ENCODE measurements at regions not wholly inside any gene's neighbourhood (a gene's known extent, or its start where the extent isn't known, plus 50 kb on each side); places are given as distances from the start of the nearest gene placed in this dataset.
A peak's percentile ranks its signal among the peaks of the same experiment; 100 is the strongest.
"Not testable (repeated sequence)": the region's sequence is repeated elsewhere in the genome, so short reads cannot be mapped to it uniquely, and the experiment has no call there.

GRCh38 chr14:101657372-101657771, 96.1 kb downstream of the DIO3 start:
- no peaks in the 10 kb centered on the region for H3K9me3 Mint-ChIP-seq
- peaks cover 27 to 53% of the 10 kb centered on the region in 2 donors for H3K27me3 Mint-ChIP-seq
- H3K4me1 Mint-ChIP-seq (ENCODE audit: low read depth in 2 of 2): no peaks in the 10 kb centered on the region
- DNase-seq (no peak), ATAC-seq (replicated peaks) (no peak)
- H3K4me3 Mint-ChIP-seq: no peak overlapping the region
- H3K36me3 Mint-ChIP-seq (ENCODE audit: insufficient read depth): no peaks in the 10 kb centered on the region
- H3K27ac Mint-ChIP-seq: no peak overlapping the region

GRCh38 chr14:101665478-101666078, 95.9 kb upstream of the PPP2R5C start:
- ATAC-seq (replicated peaks): no peak
- Mint-ChIP-seq H3K4me3 (no peak overlapping the region), H3K27me3 (peaks cover 35 to 53% of the 10 kb centered on the region in 2 donors), H3K9me3 (peaks cover 0 to 8% of the 10 kb centered on the region in 2 donors), H3K36me3 (ENCODE audit: insufficient read depth) (no peaks in the 10 kb centered on the region), H3K4me1 (ENCODE audit: low read depth in 2 of 2) (no peaks in the 10 kb centered on the region), H3K27ac (no peak overlapping the region)
- no peak for DNase-seq

- DNase-seq (no peak), ATAC-seq (replicated peaks) (no peak)
- Mint-ChIP-seq H3K27ac (no peak overlapping the region), H3K27me3 (peaks cover 36 to 50% of the 10 kb centered on the region in 2 donors), H3K4me1 (ENCODE audit: low read depth in 2 of 2) (no peaks in the 10 kb centered on the region), H3K36me3 (ENCODE audit: insufficient read depth) (no peaks in the 10 kb centered on the region), H3K9me3 (peaks cover 0 to 8% of the 10 kb centered on the region in 2 donors), H3K4me3 (no peak overlapping the region)
Measured at GRCh38 chr14:101666264-101666663, 95.2 kb upstream of the PPP2R5C start.

- Mint-ChIP-seq H3K4me3 (no peak overlapping the region), H3K36me3 (ENCODE audit: insufficient read depth) (no peaks in the 10 kb centered on the region), H3K27ac (no peak overlapping the region), H3K9me3 (peaks cover 0 to 8% of the 10 kb centered on the region in 2 donors), H3K27me3 (peaks cover 31 to 35% of the 10 kb centered on the region in 2 donors), H3K4me1 (ENCODE audit: low read depth in 2 of 2) (no peaks in the 10 kb centered on the region)
- DNase-seq (no peak), ATAC-seq (replicated peaks) (no peak)
Measured at GRCh38 chr14:101669629-101670028, 91.9 kb upstream of the PPP2R5C start.

GRCh38 chr14:101673873-101674272, 87.6 kb upstream of the PPP2R5C start:
- peaks cover 0 to 6% of the 10 kb centered on the region in 2 donors for H3K9me3 Mint-ChIP-seq
- DNase-seq (no peak), ATAC-seq (replicated peaks) (no peak)
- H3K4me1 Mint-ChIP-seq (ENCODE audit: low read depth in 2 of 2): no peaks in the 10 kb centered on the region
- no peak overlapping the region for H3K4me3 Mint-ChIP-seq
- H3K27me3 Mint-ChIP-seq: peaks cover 6 to 10% of the 10 kb centered on the region in 2 donors
- no peaks in the 10 kb centered on the region for H3K36me3 Mint-ChIP-seq (ENCODE audit: insufficient read depth)
- peak overlapping the region in 1 of 2 donors; percentile 24 for H3K27ac Mint-ChIP-seq

GRCh38 chr14:101675835-101676234, 85.7 kb upstream of the PPP2R5C start:
- not testable (repeated sequence) for H3K36me3 Mint-ChIP-seq (ENCODE audit: insufficient read depth); H3K27me3 Mint-ChIP-seq

GRCh38 chr14:101677912-101678327, 83.6 kb upstream of the PPP2R5C start:
- not testable (repeated sequence) for H3K27me3 Mint-ChIP-seq; H3K4me1 Mint-ChIP-seq (ENCODE audit: low read depth in 2 of 2); ATAC-seq (replicated peaks); H3K4me3 Mint-ChIP-seq; DNase-seq; H3K36me3 Mint-ChIP-seq (ENCODE audit: insufficient read depth); H3K27ac Mint-ChIP-seq; H3K9me3 Mint-ChIP-seq

More at GRCh38 chr14:101675835-101676234, 85.7 kb upstream of the PPP2R5C start:
- H3K4me3 Mint-ChIP-seq; H3K4me1 Mint-ChIP-seq (ENCODE audit: low read depth in 2 of 2); H3K27ac Mint-ChIP-seq; H3K9me3 Mint-ChIP-seq; DNase-seq; ATAC-seq (replicated peaks): not testable (repeated sequence)

- Mint-ChIP-seq H3K4me3 (no peak overlapping the region), H3K27me3 (peaks cover 0 to 21% of the 10 kb centered on the region in 2 donors)
Measured at GRCh38 chr14:101681795-101682194, 79.7 kb upstream of the PPP2R5C start.

GRCh38 chr14:101683365-101683764, 78.1 kb upstream of the PPP2R5C start:
- H3K4me3 Mint-ChIP-seq: no peak overlapping the region
- no peaks in the 10 kb centered on the region for H3K4me1 Mint-ChIP-seq (ENCODE audit: low read depth in 2 of 2)
- no peaks in the 10 kb centered on the region for H3K9me3 Mint-ChIP-seq
- peaks cover 2% of the 10 kb centered on the region for H3K36me3 Mint-ChIP-seq (ENCODE audit: insufficient read depth)
- DNase-seq (no peak), ATAC-seq (replicated peaks) (no peak)
- peaks cover 0 to 28% of the 10 kb centered on the region in 2 donors for H3K27me3 Mint-ChIP-seq
- no peak overlapping the region for H3K27ac Mint-ChIP-seq

More at GRCh38 chr14:101681795-101682194, 79.7 kb upstream of the PPP2R5C start:
- Mint-ChIP-seq H3K27ac (no peak overlapping the region), H3K36me3 (ENCODE audit: insufficient read depth) (no peaks in the 10 kb centered on the region), H3K4me1 (ENCODE audit: low read depth in 2 of 2) (no peaks in the 10 kb centered on the region), H3K9me3 (no peaks in the 10 kb centered on the region)
- DNase-seq: no peak
- no peak for ATAC-seq (replicated peaks)

GRCh38 chr14:101687756-101688546, 73.6 kb upstream of the PPP2R5C start:
- Mint-ChIP-seq H3K27me3 (peaks cover 0 to 31% of the 10 kb centered on the region in 2 donors), H3K4me1 (ENCODE audit: low read depth in 2 of 2) (no peaks in the 10 kb centered on the region), H3K36me3 (ENCODE audit: insufficient read depth) (peaks cover 2% of the 10 kb centered on the region), H3K27ac (no peak overlapping the region), H3K4me3 (no peak overlapping the region), H3K9me3 (no peaks in the 10 kb centered on the region)
- DNase-seq: no peak
- ATAC-seq (replicated peaks): no peak

- DNase-seq: no peak
- Mint-ChIP-seq H3K27me3 (peaks cover 0 to 31% of the 10 kb centered on the region in 2 donors), H3K9me3 (no peaks in the 10 kb centered on the region), H3K36me3 (ENCODE audit: insufficient read depth) (peaks cover 2% of the 10 kb centered on the region), H3K27ac (no peak overlapping the region), H3K4me1 (ENCODE audit: low read depth in 2 of 2) (no peaks in the 10 kb centered on the region), H3K4me3 (no peak overlapping the region)
- ATAC-seq (replicated peaks): no peak
Measured at GRCh38 chr14:101689039-101689501, 72.4 kb upstream of the PPP2R5C start.

- H3K27ac Mint-ChIP-seq; H3K36me3 Mint-ChIP-seq (ENCODE audit: insufficient read depth); H3K4me1 Mint-ChIP-seq (ENCODE audit: low read depth in 2 of 2); H3K4me3 Mint-ChIP-seq; DNase-seq; H3K9me3 Mint-ChIP-seq; ATAC-seq (replicated peaks): not testable (repeated sequence)
- H3K27me3 Mint-ChIP-seq: peaks cover 0 to 23% of the 10 kb centered on the region in 2 donors
Measured at GRCh38 chr14:101689966-101690365, 71.5 kb upstream of the PPP2R5C start.

- H3K9me3 Mint-ChIP-seq: peaks cover 2 to 8% of the 10 kb centered on the region in 2 donors
- H3K36me3 Mint-ChIP-seq (ENCODE audit: insufficient read depth): no peaks in the 10 kb centered on the region
- H3K4me1 Mint-ChIP-seq (ENCODE audit: low read depth in 2 of 2): no peaks in the 10 kb centered on the region
- DNase-seq (no peak), ATAC-seq (replicated peaks) (no peak)
- no peak overlapping the region for H3K4me3 Mint-ChIP-seq
- H3K27me3 Mint-ChIP-seq: peaks cover 0 to 11% of the 10 kb centered on the region in 2 donors
- no peak overlapping the region for H3K27ac Mint-ChIP-seq
Measured at GRCh38 chr14:101695659-101696058, 65.8 kb upstream of the PPP2R5C start.

- Mint-ChIP-seq H3K4me3 (peak overlapping the region in 1 of 2 donors; percentile 80), H3K27ac (peak overlapping the region in 1 of 2 donors; percentile 90)
Measured at GRCh38 chr14:101704140-101704539, 57.4 kb upstream of the PPP2R5C start.

More at GRCh38 chr14:101704140-101704539, 57.4 kb upstream of the PPP2R5C start:
- H3K36me3 Mint-ChIP-seq (ENCODE audit: insufficient read depth): peaks cover 18% of the 10 kb centered on the region
- H3K27me3 Mint-ChIP-seq: no peaks in the 10 kb centered on the region
- no peaks in the 10 kb centered on the region for H3K9me3 Mint-ChIP-seq
- DNase-seq (no peak), ATAC-seq (replicated peaks) (peak; percentile 4)
- peaks cover 29% of the 10 kb centered on the region in 2 donors for H3K4me1 Mint-ChIP-seq (ENCODE audit: low read depth in 2 of 2)
